Activated naive CD4-positive, alpha-beta T cell (primary cell): ENCODE measurements at regions not wholly inside any gene's neighbourhood (a gene's known extent, or its start where the extent isn't known, plus 50 kb on each side); places are given as distances from the start of the nearest gene placed in this dataset.
"Not testable (repeated sequence)": the region's sequence is repeated elsewhere in the genome, so short reads cannot be mapped to it uniquely, and the experiment has no call there.

Experiments used
- DNase-seq, 4 experiments: peaks; one replicate each; lab custom pipeline; 2025; lab: John Stamatoyannopoulos, UW

GRCh38 chr7:39825401-39825980 lies 124.6 kb upstream of the CDK13 start:
- no peak for DNase-seq

DNA sequence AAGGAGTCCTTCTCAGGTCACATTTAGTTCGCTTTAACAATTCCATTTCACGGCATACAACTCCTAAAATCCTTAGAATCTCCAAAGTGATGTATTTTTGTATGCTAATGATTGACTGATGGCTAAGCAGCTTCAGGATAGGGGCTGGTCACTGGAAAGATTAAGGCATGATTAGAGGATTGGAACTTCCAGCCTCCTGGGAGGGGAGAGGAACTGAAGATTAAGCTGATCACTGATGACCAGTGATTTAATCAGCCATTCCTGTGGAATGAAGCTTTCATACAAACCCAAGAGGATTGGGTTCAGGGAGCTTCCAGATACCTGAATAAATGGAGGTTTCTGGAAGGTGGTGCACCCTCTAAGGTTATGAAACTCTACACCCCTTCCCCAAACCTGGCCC lies 123.9 kb upstream of the CDK13 start:
- no peak for DNase-seq

GRCh38 chr7:39827571-39827970 lies 122.5 kb upstream of the CDK13 start:
- DNase-seq, result no peak

GRCh38 chr7:39829028-39829427 lies 121.0 kb upstream of the CDK13 start:
- no peak for DNase-seq

GRCh38 chr7:39832519-39833085 lies 117.5 kb upstream of the CDK13 start:
- DNase-seq, result no peak

GRCh38 chr7:39833180-39833799 lies 116.8 kb upstream of the CDK13 start:
- DNase-seq, result peak in 1 of 4 experiments; percentile 14

DNA sequence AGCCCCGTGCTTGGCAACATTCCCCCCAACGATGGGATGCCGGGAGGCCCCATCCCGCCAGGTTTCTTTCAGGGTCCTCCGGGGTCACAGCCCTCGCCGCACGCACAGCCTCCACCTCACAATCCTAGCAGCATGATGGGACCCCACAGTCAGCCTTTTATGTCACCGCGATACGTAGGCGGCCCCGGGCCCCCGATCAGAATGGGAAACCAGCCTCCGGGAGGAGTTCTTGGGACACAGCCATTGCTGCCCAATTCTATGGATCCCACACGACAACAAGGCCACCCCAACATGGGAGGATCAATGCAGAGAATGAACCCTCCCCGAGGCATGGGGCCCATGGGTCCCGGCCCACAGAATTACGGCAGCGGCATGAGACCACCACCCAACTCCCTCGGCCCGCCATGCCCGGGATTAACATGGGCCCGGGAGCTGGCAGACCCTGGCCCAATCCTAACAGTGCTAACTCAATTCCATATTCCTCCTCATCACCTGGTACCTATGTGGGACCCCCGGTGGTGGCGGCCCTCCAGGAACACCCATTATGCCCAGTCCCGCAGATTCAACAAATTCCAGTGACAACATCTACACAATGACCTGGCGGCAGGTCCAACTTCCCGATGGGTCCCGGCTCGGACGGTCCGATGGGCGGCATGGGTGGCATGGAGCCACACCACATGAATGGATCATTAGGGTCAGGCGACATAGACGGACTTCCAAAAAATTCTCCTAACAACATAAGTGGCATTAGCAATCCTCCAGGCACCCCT lies 116.0 kb upstream of the CDK13 start:
- not testable (repeated sequence) for DNase-seq

DNA sequence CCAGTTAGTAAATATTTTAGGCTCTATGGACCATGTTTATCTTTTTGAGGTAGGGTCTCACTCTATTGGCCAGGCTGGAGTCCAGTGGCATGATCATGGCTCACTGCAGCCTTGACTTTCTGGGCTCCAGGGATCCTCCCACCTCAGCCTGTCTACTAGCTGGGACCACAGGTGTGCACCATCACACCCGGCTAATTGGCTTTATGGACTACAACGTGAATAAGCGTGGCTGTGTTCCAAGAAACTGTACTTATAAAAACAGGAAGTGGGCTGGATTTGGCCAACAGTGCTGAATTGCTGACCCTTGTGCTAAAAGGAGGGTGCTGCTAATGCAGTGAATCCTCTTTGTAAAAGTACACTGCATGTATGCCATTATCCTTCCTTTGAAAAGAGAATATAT lies 111.7 kb upstream of the CDK13 start:
- DNase-seq, result no peak

DNA sequence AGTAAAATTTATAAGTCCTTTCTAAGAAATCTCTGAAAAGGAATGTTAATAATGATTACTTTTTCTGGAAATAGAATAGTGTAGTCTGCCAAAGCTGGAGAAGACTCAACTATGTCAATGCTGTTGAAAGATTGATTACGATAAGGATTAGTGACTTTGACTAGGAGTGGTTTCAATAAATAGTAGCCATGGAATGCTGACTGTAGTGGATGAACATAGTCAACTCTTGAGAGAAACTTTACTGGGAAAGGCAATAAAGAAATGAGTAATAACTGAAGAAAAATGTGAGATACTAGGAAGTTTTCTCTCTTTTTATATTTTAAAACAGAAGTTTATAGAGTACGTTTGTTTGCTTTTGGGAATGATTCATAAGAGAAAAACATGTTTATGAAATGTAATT lies 105.0 kb upstream of the CDK13 start:
- no peak for DNase-seq

DNA sequence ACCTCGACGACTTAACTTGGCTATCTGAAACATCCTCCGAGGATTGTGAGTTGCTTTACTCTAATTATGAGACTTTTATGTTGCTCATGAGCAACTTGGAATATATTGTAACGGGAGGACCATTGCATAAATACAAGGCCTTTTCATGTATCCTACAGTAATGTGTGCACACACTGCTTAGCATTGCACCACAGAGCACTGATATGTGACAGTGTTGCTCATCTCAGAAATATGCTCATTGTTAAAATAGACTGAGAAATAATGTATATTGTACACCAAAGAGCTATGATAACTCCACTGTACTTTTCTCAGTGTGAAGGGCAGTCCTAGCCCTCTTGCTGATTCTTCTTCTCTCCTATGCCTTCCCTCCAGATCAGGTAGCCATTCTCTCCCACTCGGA lies 102.8 kb upstream of the CDK13 start:
- no peak for DNase-seq

- no peak for DNase-seq
Observed at GRCh38 chr7:39851466-39852045, 98.5 kb upstream of the CDK13 start.

GRCh38 chr7:39854616-39855324 lies 95.3 kb upstream of the CDK13 start:
- DNase-seq, result not testable (repeated sequence)

DNA sequence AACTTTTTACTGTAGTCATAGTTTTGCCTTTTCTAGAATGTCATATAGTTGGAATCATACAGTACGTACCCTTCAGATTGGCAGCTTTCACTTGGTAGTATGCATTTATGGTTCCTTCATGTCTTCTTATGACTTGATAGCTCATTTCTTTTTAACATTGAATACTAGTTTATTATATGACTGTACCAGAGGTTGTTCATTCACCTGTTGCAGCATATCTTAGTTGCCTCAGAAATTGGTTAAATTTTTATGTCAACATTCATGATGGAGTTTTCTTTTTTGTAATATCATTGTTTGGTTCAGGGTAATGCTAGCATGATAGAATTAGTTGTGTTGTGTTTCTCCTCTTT lies 94.8 kb upstream of the CDK13 start:
- DNase-seq, result no peak

GRCh38 chr7:39863675-39864322 lies 86.3 kb upstream of the CDK13 start:
- not testable (repeated sequence) for DNase-seq

DNA sequence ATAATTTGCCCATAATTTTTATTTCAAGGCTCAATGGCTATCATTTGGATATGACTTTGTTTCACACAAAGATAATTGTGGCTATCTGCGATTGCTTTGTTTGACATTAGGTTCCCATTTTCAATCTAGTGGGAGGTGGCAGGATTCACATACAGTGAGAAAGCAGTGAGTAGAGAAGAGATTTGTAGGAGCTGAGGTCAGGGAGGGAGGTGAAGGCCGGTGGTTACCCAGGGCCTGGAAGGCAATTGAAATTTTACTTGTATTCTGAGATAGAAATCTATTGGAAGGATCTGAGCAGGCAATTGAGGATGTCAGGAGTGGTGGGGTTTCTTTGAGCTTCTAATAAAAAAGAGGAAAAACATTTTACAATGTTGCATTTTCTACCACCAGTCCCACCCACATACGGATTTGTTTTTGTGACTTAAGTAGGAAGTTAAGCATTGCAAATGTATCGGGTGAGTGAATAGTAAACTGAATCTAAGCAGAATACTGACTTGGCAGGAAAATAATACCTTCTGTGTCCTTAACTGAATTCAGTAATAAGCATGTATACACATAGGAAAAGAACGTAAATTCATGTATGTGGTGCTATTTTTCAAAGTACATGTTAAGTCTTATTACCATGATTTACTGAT lies 80.1 kb upstream of the CDK13 start:
- not testable (repeated sequence) for DNase-seq

GRCh38 chr7:39871610-39872009 lies 78.4 kb upstream of the CDK13 start:
- not testable (repeated sequence) for DNase-seq

- no peak for DNase-seq
Observed at GRCh38 chr7:39880556-39880955, 69.5 kb upstream of the CDK13 start.

GRCh38 chr7:39882148-39882784 lies 67.8 kb upstream of the CDK13 start:
- no peak for DNase-seq

GRCh38 chr7:39883812-39884390 lies 66.2 kb upstream of the CDK13 start:
- DNase-seq, result no peak

DNA sequence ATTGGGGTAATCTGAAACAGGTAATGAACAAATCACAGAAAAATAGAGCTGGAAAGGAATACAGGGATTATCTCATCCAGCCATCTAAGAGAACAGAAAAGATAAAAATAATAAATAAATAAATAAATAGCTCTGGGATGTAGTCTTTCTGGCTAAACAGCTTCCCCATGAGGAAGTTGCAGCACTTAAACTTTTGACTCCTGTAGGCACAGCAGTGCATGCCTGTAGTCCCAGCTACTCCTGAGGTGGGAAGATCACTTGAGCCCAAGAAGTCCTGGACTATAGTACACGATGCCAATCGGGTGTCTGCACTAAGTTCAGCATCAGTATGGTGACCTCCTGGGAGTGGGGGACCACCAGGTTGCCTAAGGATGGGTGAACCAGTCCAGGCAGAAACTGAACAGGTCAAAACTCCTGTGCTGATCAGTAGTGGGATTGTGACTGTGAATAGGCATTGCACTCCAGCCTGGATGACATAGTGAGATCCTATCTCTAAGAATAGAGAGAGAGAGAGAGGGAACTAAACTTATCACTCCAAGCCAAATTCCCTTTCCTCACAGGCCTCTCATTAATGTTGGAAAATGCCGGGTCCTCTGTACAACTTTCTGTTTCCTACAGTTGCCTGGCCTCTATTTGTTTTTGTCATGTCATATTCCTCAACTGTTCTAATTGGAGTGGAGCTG lies 61.7 kb upstream of the CDK13 start:
- no peak for DNase-seq
